Keratinocyte (primary cell): ENCODE measurements at regions not wholly inside any gene's neighbourhood (a gene's known extent, or its start where the extent isn't known, plus 50 kb on each side); places are given as distances from the start of the nearest gene placed in this dataset.

Experiments used
- DNase-seq: peaks from one replicate; pipeline ENCODE4 v3.0.0-alpha.2; 2011; ENCODE audit warnings: low read depth, missing footprints, low spot score
- FAIRE-seq: peaks from 2 replicates; lab custom pipeline; 2011; peaks lifted over from hg19 to GRCh38; lab: Jason Lieb, UNC
- H2AFZ ChIP-seq: 2 replicates; pipeline ENCODE4 v1.6.0; 2012; ENCODE audit warnings: low read length, control low read depth, inconsistent platforms; ENCODE audit not compliant: control insufficient read depth
- H3K27ac ChIP-seq: 2 replicates; pipeline ENCODE4 v1.5.1; 2011; ENCODE audit warnings: low read length; ENCODE audit not compliant: control insufficient read depth, insufficient read depth
- H3K27me3 ChIP-seq: 3 replicates; pipeline ENCODE4 v1.6.0; 2011; ENCODE audit warnings: low read length; ENCODE audit not compliant: control insufficient read depth, insufficient read depth; ENCODE audit errors: extremely low read depth
- H3K36me3 ChIP-seq, 2 experiments: 2 replicates in 1 of 2; 3 replicates in 1 of 2; pipeline ENCODE4 v1.5.1; 2011; ENCODE audit warnings: low read length in 2 of 2, mild to moderate bottlenecking in 1 of 2; ENCODE audit not compliant: control insufficient read depth in 2 of 2, insufficient read depth in 2 of 2; ENCODE audit errors: extremely low read depth in 1 of 2
- H3K4me1 ChIP-seq: 3 replicates; pipeline ENCODE4 v1.5.1; 2011; ENCODE audit warnings: low read length; ENCODE audit not compliant: control insufficient read depth, insufficient read depth; ENCODE audit errors: extremely low read depth
- H3K4me2 ChIP-seq: 3 replicates; pipeline ENCODE4 v1.6.0; 2011; ENCODE audit warnings: low read depth, low read length; ENCODE audit not compliant: control insufficient read depth, insufficient read depth; ENCODE audit errors: extremely low read depth
- H3K4me3 ChIP-seq, 3 experiments: fragments of 200-600 bp in 1 of 3; sonication (generic) in 1 of 3; 2 replicates in 2 of 3; 3 replicates in 1 of 3; pipeline ENCODE4 v1.5.1; 2011 to 2016; ENCODE audit warnings: low read length in 3 of 3, mild to moderate bottlenecking in 3 of 3, control low read depth in 2 of 3, inconsistent platforms in 1 of 3, low read depth in 1 of 3, mixed read lengths in 1 of 3, mixed run types in 1 of 3, moderate library complexity in 1 of 3; ENCODE audit not compliant: control insufficient read depth in 2 of 3, insufficient read depth in 2 of 3; ENCODE audit errors: extremely low read depth in 1 of 3
- H3K79me2 ChIP-seq: 2 replicates; pipeline ENCODE4 v1.6.0; 2012; ENCODE audit warnings: low read length; ENCODE audit not compliant: control insufficient read depth, insufficient read depth
- H3K9ac ChIP-seq: 3 replicates; pipeline ENCODE4 v1.6.0; 2011; ENCODE audit warnings: low read length; ENCODE audit not compliant: control insufficient read depth, insufficient read depth; ENCODE audit errors: extremely low read depth
- H3K9me1 ChIP-seq: 3 replicates; pipeline ENCODE4 v1.6.0; 2011; ENCODE audit warnings: low read length; ENCODE audit not compliant: control insufficient read depth, insufficient read depth; ENCODE audit errors: extremely low read depth
- H3K9me3 ChIP-seq: 2 replicates; pipeline ENCODE4 v1.5.1; 2012; ENCODE audit warnings: low read depth, low read length; ENCODE audit not compliant: control insufficient read depth
- H4K20me1 ChIP-seq: 3 replicates; pipeline ENCODE4 v1.6.0; 2011; ENCODE audit warnings: low read length; ENCODE audit not compliant: control insufficient read depth, insufficient read depth; ENCODE audit errors: extremely low read depth
- CTCF ChIP-seq, 3 experiments: IDR thresholded peaks in 1 of 3; conservative IDR thresholded peaks in 1 of 3; optimal IDR thresholded peaks in 1 of 3; 2 replicates in 2 of 3; 3 replicates in 1 of 3; pipeline versions ENCODE3 to v1.5.1; 2011; ENCODE audit warnings: low read length in 3 of 3, mild to moderate bottlenecking in 3 of 3, moderate library complexity in 2 of 3, control low read depth in 1 of 3, inconsistent platforms in 1 of 3; ENCODE audit not compliant: insufficient read depth in 2 of 3; ENCODE audit errors: extremely low read depth in 1 of 3
- EZH2 ChIP-seq: IDR thresholded peaks from one replicate; pipeline ENCODE4 v1.6.1; 2012; ENCODE audit warnings: inconsistent platforms, mild to moderate bottlenecking, low read length, moderate library complexity
- dilution Hi-C: fragments of 300-500 bp; cut with MboI; formaldehyde crosslinking; loops from one replicate; pipeline ENCODE4 v1.7.0; 2020; ENCODE audit warnings: low sequenced_read_pairs; ENCODE audit not compliant: extremely low pct_ligation_motif_present

DNA sequence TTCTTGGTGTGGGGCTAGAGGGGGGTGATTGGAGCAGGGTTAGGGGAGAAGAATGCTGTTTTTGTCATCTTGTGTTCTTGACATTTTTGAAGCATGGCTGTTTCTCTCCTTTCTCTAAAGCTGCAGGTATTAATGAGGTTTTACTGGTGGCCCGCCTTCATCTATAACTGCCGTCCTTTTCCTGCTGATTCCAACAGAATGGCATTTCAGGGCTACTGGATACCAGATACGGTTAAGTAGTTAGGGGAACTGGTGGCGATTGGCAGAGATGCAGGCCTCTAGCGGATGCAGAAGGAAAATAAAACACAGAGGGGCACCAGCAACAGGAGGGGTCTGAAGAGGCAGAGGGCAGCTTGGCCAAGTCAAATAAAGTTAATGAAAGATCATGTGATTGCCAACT is 89.7 kb upstream of the EEF1E1 start:
- Histone ChIP-seq H2AFZ (no peak overlapping the region), H3K36me3 (no peaks in the 10 kb centered on the region)

GRCh38 chr6:8191629-8192028 is 89.3 kb upstream of the EEF1E1 start:
- Histone ChIP-seq H3K9ac (no peak overlapping the region), H3K36me3 (no peaks in the 10 kb centered on the region), H2AFZ (no peak overlapping the region), H3K4me2 (no peak overlapping the region), H3K27ac (no peak overlapping the region), H3K9me3 (no peaks in the 10 kb centered on the region), H3K4me1 (peaks cover 2% of the 10 kb centered on the region), H3K4me3 (no peak overlapping the region), H3K9me1 (no peaks in the 10 kb centered on the region), H4K20me1 (no peaks in the 10 kb centered on the region), H3K27me3 (no peaks in the 10 kb centered on the region), H3K79me2 (no peaks in the 10 kb centered on the region)
- dilution Hi-C loops = no loop called here
- DNase-seq = no peak
- no peak for FAIRE-seq
- TF ChIP-seq CTCF (optimal IDR thresholded peaks at IDR 0.05 in 1 of 3, IDR thresholded peaks at IDR 0.05 in 1 of 3, conservative IDR thresholded peaks at IDR 0.05 in 1 of 3; ENCODE audit: extremely low read depth in 1 of 3, insufficient read depth in 2 of 3, low read length in 3 of 3) (no peak), EZH2 (no peak)

More for the DNA sequence above, 89.7 kb upstream of the EEF1E1 start:
- H3K9me3 ChIP-seq = no peaks in the 10 kb centered on the region
- dilution Hi-C loops = no loop called here
- no peak overlapping the region for H3K27ac ChIP-seq
- FAIRE-seq = no peak
- no peaks in the 10 kb centered on the region for H3K79me2 ChIP-seq
- H3K9me1 ChIP-seq = no peaks in the 10 kb centered on the region
- no peak for TF ChIP-seq CTCF (optimal IDR thresholded peaks at IDR 0.05 in 1 of 3, IDR thresholded peaks at IDR 0.05 in 1 of 3, conservative IDR thresholded peaks at IDR 0.05 in 1 of 3; ENCODE audit: extremely low read depth in 1 of 3, insufficient read depth in 2 of 3, low read length in 3 of 3)
- TF ChIP-seq EZH2 = no peak
- no peak overlapping the region for H3K9ac ChIP-seq
- no peaks in the 10 kb centered on the region for H3K27me3 ChIP-seq
- H3K4me1 ChIP-seq = peaks cover 2% of the 10 kb centered on the region
- no peaks in the 10 kb centered on the region for H4K20me1 ChIP-seq
- no peak overlapping the region for H3K4me2 ChIP-seq
- H3K4me3 ChIP-seq = no peak overlapping the region
- DNase-seq = no peak
